Liver (tissue), 8 donors: ENCODE measurements at regions not wholly inside any gene's neighbourhood (a gene's known extent, or its start where the extent isn't known, plus 50 kb on each side); places are given as distances from the start of the nearest gene placed in this dataset.

ENCODE experiments used
- DNase-seq: peaks from one replicate; pipeline ENCODE4 v3.0.0-alpha.2; 2017; ENCODE audit warnings: low spot score
- H3K27ac ChIP-seq, 2 donors: one replicate each; pipeline ENCODE4 v1.7.0; 2013; ENCODE audit warnings: inconsistent platforms in 2 of 2, low read length in 2 of 2, control low read depth in 1 of 2, low read depth in 1 of 2, mild to moderate bottlenecking in 1 of 2
- H3K27me3 ChIP-seq, 4 donors: one replicate each; pipeline versions ENCODE4 v1.6.1 to v1.7.0; 2013; ENCODE audit warnings: low read length in 3 of 4, inconsistent platforms in 1 of 4, mild to moderate bottlenecking in 1 of 4, moderate library complexity in 1 of 4; ENCODE audit not compliant: control insufficient read depth in 4 of 4, insufficient read depth in 4 of 4
- H3K36me3 ChIP-seq, 4 donors: one replicate each; pipeline versions ENCODE4 v1.6.1 to v1.7.0; 2013; ENCODE audit warnings: low read length in 3 of 4, mild to moderate bottlenecking in 3 of 4, low read depth in 1 of 4, moderate library complexity in 1 of 4; ENCODE audit not compliant: control insufficient read depth in 4 of 4, insufficient read depth in 3 of 4
- H3K4me1 ChIP-seq, 4 donors: one replicate each; pipeline versions ENCODE4 v1.6.1 to v1.7.0; 2013; ENCODE audit warnings: low read length in 3 of 4, mild to moderate bottlenecking in 3 of 4, moderate library complexity in 1 of 4; ENCODE audit not compliant: control insufficient read depth in 4 of 4, insufficient read depth in 4 of 4
- H3K4me3 ChIP-seq, 3 donors: one replicate each; pipeline versions ENCODE4 v1.6.1 to v1.7.0; 2013; ENCODE audit warnings: low read length in 3 of 3, control low read depth in 1 of 3, low read depth in 1 of 3, mild to moderate bottlenecking in 1 of 3
- H3K9ac ChIP-seq, 2 donors: one replicate each; pipeline ENCODE4 v1.7.0; 2013; ENCODE audit warnings: low read length in 2 of 2, mild to moderate bottlenecking in 2 of 2, moderate library complexity in 2 of 2, control low read depth in 1 of 2, low read depth in 1 of 2
- H3K9me3 ChIP-seq, 4 donors: one replicate each; pipeline versions ENCODE4 v1.6.1 to v1.7.0; 2013; ENCODE audit warnings: low read length in 3 of 4; ENCODE audit not compliant: control insufficient read depth in 4 of 4
- EGR1 ChIP-seq, 2 donors: IDR thresholded peaks; 2 replicates each; pipeline ENCODE4 v1.6.1; 2016 to 2018; ENCODE audit warnings: antibody characterized with exemption in 2 of 2, low read depth in 2 of 2
- FOXA1 ChIP-seq: IDR thresholded peaks from 2 replicates; pipeline ENCODE4 v1.6.1; 2016; ENCODE audit warnings: antibody characterized with exemption
- FOXA2 ChIP-seq: IDR thresholded peaks from 2 replicates; pipeline ENCODE4 v1.6.1; 2016; ENCODE audit warnings: antibody characterized with exemption
- GABPA ChIP-seq, 2 donors: IDR thresholded peaks in 1 of 2; conservative IDR thresholded peaks in 1 of 2; 2 replicates each; pipeline ENCODE4 v1.6.1; 2016; ENCODE audit warnings: antibody characterized with exemption in 2 of 2, mild to moderate bottlenecking in 1 of 2, moderate library complexity in 1 of 2
- HNF4G ChIP-seq: IDR thresholded peaks from 2 replicates; pipeline ENCODE4 v1.6.1; 2016; ENCODE audit warnings: antibody characterized with exemption
- JUND ChIP-seq, 2 donors: IDR thresholded peaks; 2 replicates each; pipeline ENCODE4 v1.6.1; 2016; ENCODE audit warnings: antibody characterized with exemption in 2 of 2
- NR2F2 ChIP-seq: IDR thresholded peaks from 2 replicates; pipeline ENCODE4 v1.6.1; 2016; ENCODE audit warnings: antibody characterized with exemption
- RAD21 ChIP-seq, 2 donors: IDR thresholded peaks; 2 replicates each; pipeline ENCODE4 v1.6.1; 2016; ENCODE audit warnings: antibody characterized with exemption in 2 of 2, mild to moderate bottlenecking in 2 of 2
- RXRA ChIP-seq, 2 donors: IDR thresholded peaks; 2 replicates each; pipeline ENCODE4 v1.6.1; 2017 to 2018; ENCODE audit warnings: antibody characterized with exemption in 2 of 2, mild to moderate bottlenecking in 1 of 2
- SP1 ChIP-seq: IDR thresholded peaks from 2 replicates; pipeline ENCODE4 v1.6.1; 2018; ENCODE audit warnings: antibody characterized with exemption, mild to moderate bottlenecking
- TAF1 ChIP-seq: conservative IDR thresholded peaks from 2 replicates; pipeline ENCODE4 v1.6.1; 2016; ENCODE audit warnings: antibody characterized with exemption, mild to moderate bottlenecking
- YY1 ChIP-seq: IDR thresholded peaks from 2 replicates; pipeline ENCODE4 v1.6.1; 2016; ENCODE audit warnings: antibody characterized with exemption, mild to moderate bottlenecking
- ZBTB33 ChIP-seq: IDR thresholded peaks from 2 replicates; pipeline ENCODE4 v1.6.1; 2016; ENCODE audit warnings: antibody characterized with exemption
- WGBS: extraction: QIAGEN DNeasy Blood & Tissue Kit; methylation state at CpG from one replicate; pipeline ENCODE4 v1.1.7; 2013; 5-methylcytosine and 5-hydroxymethylcytosine counted together
- TF ChIP-seq, protein P1 (sequence below): fragments of 150-350 bp; IDR thresholded peaks from 2 replicates; pipeline ENCODE4 v1.5.1; 2017; ENCODE audit warnings: improper control_type of control experiment, low read depth, low read length; ENCODE audit not compliant: missing input control
- TF ChIP-seq, protein P2 (sequence below): IDR thresholded peaks from 2 replicates; pipeline ENCODE4 v1.6.1; 2016; ENCODE audit warnings: antibody characterized with exemption
- TF ChIP-seq, protein P3 (sequence below): IDR thresholded peaks from 2 replicates; pipeline ENCODE4 v1.6.1; 2016; ENCODE audit warnings: antibody characterized with exemption, mild to moderate bottlenecking
- donor health status: healthy.
- donor health status: healthy.
- donor health status: healthy.
- donor health status: healthy.
- donor health status: healthy.

- no peaks in the 10 kb centered on the region for H3K36me3 ChIP-seq
- H3K27me3 ChIP-seq, result peaks cover 0 to 4% (median 0%) of the 10 kb centered on the region in 4 donors
- no peaks in the 10 kb centered on the region for H3K9me3 ChIP-seq
- no peak overlapping the region for H3K4me3 ChIP-seq
- H3K4me1 ChIP-seq, result no peaks in the 10 kb centered on the region
- TF ChIP-seq SP1 (no peak), JUND (IDR thresholded peaks at IDR 0.05) (no peak), RAD21 (IDR thresholded peaks at IDR 0.05) (no peak), ZBTB33 (no peak), HNF4G (no peak), GABPA (IDR thresholded peaks at IDR 0.05 in 1 of 2, conservative IDR thresholded peaks at IDR 0.05 in 1 of 2) (no peak), TAF1 (no peak), RXRA (IDR thresholded peaks at IDR 0.05) (no peak), EGR1 (IDR thresholded peaks at IDR 0.05; ENCODE audit: low read depth in 2 of 2) (no peak), YY1 (no peak), FOXA2 (no peak), FOXA1 (no peak), NR2F2 (no peak)
- TF ChIP-seq, protein P1, sequence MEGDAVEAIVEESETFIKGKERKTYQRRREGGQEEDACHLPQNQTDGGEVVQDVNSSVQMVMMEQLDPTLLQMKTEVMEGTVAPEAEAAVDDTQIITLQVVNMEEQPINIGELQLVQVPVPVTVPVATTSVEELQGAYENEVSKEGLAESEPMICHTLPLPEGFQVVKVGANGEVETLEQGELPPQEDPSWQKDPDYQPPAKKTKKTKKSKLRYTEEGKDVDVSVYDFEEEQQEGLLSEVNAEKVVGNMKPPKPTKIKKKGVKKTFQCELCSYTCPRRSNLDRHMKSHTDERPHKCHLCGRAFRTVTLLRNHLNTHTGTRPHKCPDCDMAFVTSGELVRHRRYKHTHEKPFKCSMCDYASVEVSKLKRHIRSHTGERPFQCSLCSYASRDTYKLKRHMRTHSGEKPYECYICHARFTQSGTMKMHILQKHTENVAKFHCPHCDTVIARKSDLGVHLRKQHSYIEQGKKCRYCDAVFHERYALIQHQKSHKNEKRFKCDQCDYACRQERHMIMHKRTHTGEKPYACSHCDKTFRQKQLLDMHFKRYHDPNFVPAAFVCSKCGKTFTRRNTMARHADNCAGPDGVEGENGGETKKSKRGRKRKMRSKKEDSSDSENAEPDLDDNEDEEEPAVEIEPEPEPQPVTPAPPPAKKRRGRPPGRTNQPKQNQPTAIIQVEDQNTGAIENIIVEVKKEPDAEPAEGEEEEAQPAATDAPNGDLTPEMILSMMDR, result no peak
- TF ChIP-seq, protein P2, sequence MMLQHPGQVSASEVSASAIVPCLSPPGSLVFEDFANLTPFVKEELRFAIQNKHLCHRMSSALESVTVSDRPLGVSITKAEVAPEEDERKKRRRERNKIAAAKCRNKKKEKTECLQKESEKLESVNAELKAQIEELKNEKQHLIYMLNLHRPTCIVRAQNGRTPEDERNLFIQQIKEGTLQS, result no peak
- TF ChIP-seq, protein P3, sequence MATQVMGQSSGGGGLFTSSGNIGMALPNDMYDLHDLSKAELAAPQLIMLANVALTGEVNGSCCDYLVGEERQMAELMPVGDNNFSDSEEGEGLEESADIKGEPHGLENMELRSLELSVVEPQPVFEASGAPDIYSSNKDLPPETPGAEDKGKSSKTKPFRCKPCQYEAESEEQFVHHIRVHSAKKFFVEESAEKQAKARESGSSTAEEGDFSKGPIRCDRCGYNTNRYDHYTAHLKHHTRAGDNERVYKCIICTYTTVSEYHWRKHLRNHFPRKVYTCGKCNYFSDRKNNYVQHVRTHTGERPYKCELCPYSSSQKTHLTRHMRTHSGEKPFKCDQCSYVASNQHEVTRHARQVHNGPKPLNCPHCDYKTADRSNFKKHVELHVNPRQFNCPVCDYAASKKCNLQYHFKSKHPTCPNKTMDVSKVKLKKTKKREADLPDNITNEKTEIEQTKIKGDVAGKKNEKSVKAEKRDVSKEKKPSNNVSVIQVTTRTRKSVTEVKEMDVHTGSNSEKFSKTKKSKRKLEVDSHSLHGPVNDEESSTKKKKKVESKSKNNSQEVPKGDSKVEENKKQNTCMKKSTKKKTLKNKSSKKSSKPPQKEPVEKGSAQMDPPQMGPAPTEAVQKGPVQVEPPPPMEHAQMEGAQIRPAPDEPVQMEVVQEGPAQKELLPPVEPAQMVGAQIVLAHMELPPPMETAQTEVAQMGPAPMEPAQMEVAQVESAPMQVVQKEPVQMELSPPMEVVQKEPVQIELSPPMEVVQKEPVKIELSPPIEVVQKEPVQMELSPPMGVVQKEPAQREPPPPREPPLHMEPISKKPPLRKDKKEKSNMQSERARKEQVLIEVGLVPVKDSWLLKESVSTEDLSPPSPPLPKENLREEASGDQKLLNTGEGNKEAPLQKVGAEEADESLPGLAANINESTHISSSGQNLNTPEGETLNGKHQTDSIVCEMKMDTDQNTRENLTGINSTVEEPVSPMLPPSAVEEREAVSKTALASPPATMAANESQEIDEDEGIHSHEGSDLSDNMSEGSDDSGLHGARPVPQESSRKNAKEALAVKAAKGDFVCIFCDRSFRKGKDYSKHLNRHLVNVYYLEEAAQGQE, result no peak
- H3K9ac ChIP-seq, result no peak overlapping the region
- no peak overlapping the region for H3K27ac ChIP-seq
- no peak for DNase-seq
Observed at GRCh38 chr1:163877016-163877415, 555.3 kb downstream of the NUF2 start.

- Histone ChIP-seq H3K9ac (no peak overlapping the region), H3K27ac (no peak overlapping the region), H3K36me3 (no peaks in the 10 kb centered on the region), H3K4me1 (no peaks in the 10 kb centered on the region), H3K4me3 (no peak overlapping the region), H3K27me3 (no peaks in the 10 kb centered on the region), H3K9me3 (no peaks in the 10 kb centered on the region)
- 83% methylated on average over 8 of the region's 8 CpGs for WGBS
- TF ChIP-seq RAD21 (IDR thresholded peaks at IDR 0.05) (no peak), HNF4G (no peak)
- no peak for DNase-seq
Observed at GRCh38 chr1:163885510-163885909, 563.8 kb downstream of the NUF2 start.
